Dedifferentiated amniotic fluid mesenchymal stem cell (primary cell): ENCODE measurements at regions not wholly inside any gene's neighbourhood (a gene's known extent, or its start where the extent isn't known, plus 50 kb on each side); places are given as distances from the start of the nearest gene placed in this dataset.

Source experiments
- DNase-seq: peaks from one replicate; pipeline ENCODE4 v3.0.0-alpha.2; 2016; ENCODE audit errors: extremely low spot score

GRCh38 chr13:78426183-78426582, 177.2 kb downstream of the POU4F1 start:
- no peak for DNase-seq

GRCh38 chr13:78420814-78421213, 182.5 kb downstream of the POU4F1 start:
- no peak for DNase-seq

GRCh38 chr13:78413887-78414553, 189.3 kb downstream of the POU4F1 start:
- no peak for DNase-seq

GRCh38 chr13:78410847-78411246, 192.5 kb downstream of the POU4F1 start:
- DNase-seq: no peak

GRCh38 chr13:78410164-78410563, 193.2 kb downstream of the POU4F1 start:
- DNase-seq: no peak

- no peak for DNase-seq
These were observed 194.2 kb downstream of the POU4F1 start for GRCh38 chr13:78409172-78409571.

- no peak for DNase-seq
These were observed 198.4 kb downstream of the POU4F1 start for GRCh38 chr13:78404846-78405360.

- no peak for DNase-seq
These were observed 200.5 kb downstream of the POU4F1 start for GRCh38 chr13:78402708-78403400.

GRCh38 chr13:78401873-78402707, 201.3 kb downstream of the POU4F1 start:
- DNase-seq: no peak

- no peak for DNase-seq
These were observed 204.5 kb downstream of the POU4F1 start for GRCh38 chr13:78398743-78399410.

GRCh38 chr13:78393286-78394142, 209.8 kb downstream of the POU4F1 start:
- DNase-seq: no peak

GRCh38 chr13:78383899-78384298, 219.5 kb downstream of the POU4F1 start:
- DNase-seq: no peak

GRCh38 chr13:78383071-78383484, 220.3 kb downstream of the POU4F1 start:
- DNase-seq: no peak

GRCh38 chr13:78382491-78382890, 220.9 kb downstream of the POU4F1 start:
- DNase-seq: no peak

- no peak for DNase-seq
These were observed 226.5 kb downstream of the POU4F1 start for GRCh38 chr13:78376822-78377221.

GRCh38 chr13:78376033-78376432, 227.3 kb downstream of the POU4F1 start:
- DNase-seq: no peak

GRCh38 chr13:78372581-78372980, 230.8 kb downstream of the POU4F1 start:
- no peak for DNase-seq

GRCh38 chr13:78370231-78370630, 233.1 kb downstream of the POU4F1 start:
- no peak for DNase-seq

- DNase-seq: no peak
These were observed 238.6 kb downstream of the POU4F1 start for GRCh38 chr13:78364711-78365110.

GRCh38 chr13:78341032-78341431, 262.3 kb downstream of the POU4F1 start:
- no peak for DNase-seq

GRCh38 chr13:78339927-78340326, 263.4 kb downstream of the POU4F1 start:
- DNase-seq: no peak
